Astrocyte (in vitro differentiated cells and primary cell): ENCODE measurements at regions not wholly inside any gene's neighbourhood (a gene's known extent, or its start where the extent isn't known, plus 50 kb on each side); places are given as distances from the start of the nearest gene placed in this dataset.

Experiments used
- DNase-seq: peaks from one replicate; pipeline ENCODE4 v3.0.0-alpha.2; 2010; ENCODE audit warnings: low read depth
- FAIRE-seq: peaks from 2 replicates; lab custom pipeline; 2011; peaks lifted over from hg19 to GRCh38; lab: Jason Lieb, UNC
- H2AFZ ChIP-seq: 2 replicates; pipeline ENCODE4 v1.6.0; 2012; ENCODE audit warnings: low read depth, low read length, inconsistent platforms
- H3K27ac ChIP-seq: 2 replicates; pipeline ENCODE4 v1.5.1; 2011; ENCODE audit warnings: low read depth, low read length, inconsistent platforms
- H3K27me3 ChIP-seq: 2 replicates; pipeline ENCODE4 v1.6.0; 2011; ENCODE audit warnings: low read length, inconsistent platforms; ENCODE audit not compliant: insufficient read depth
- H3K36me3 ChIP-seq: 2 replicates; pipeline ENCODE4 v1.5.1; 2011; ENCODE audit warnings: low read length, inconsistent platforms; ENCODE audit not compliant: insufficient read depth
- H3K4me1 ChIP-seq: 2 replicates; pipeline ENCODE4 v1.5.1; 2011; ENCODE audit warnings: low read length, inconsistent platforms; ENCODE audit not compliant: insufficient read depth
- H3K4me2 ChIP-seq: 2 replicates; pipeline ENCODE4 v1.6.0; 2012; ENCODE audit warnings: low read length, inconsistent platforms
- H3K4me3 ChIP-seq: 2 replicates; pipeline ENCODE4 v1.5.1; 2011; ENCODE audit warnings: low read depth, mild to moderate bottlenecking, low read length, inconsistent platforms; ENCODE audit not compliant: insufficient read depth
- H3K79me2 ChIP-seq: 2 replicates; pipeline ENCODE4 v1.6.0; 2012; ENCODE audit warnings: mild to moderate bottlenecking, low read length, inconsistent platforms; ENCODE audit not compliant: insufficient read depth
- H3K9ac ChIP-seq: 2 replicates; pipeline ENCODE4 v1.6.0; 2012; ENCODE audit warnings: mild to moderate bottlenecking, low read length, inconsistent platforms
- H3K9me3 ChIP-seq: 2 replicates; pipeline ENCODE4 v1.5.1; 2012; ENCODE audit warnings: low read depth, mild to moderate bottlenecking, low read length, inconsistent platforms; ENCODE audit not compliant: insufficient read depth
- H4K20me1 ChIP-seq: 2 replicates; pipeline ENCODE4 v1.6.0; 2012; ENCODE audit warnings: low read length, inconsistent platforms; ENCODE audit not compliant: insufficient read depth
- H3K27ac Mint-ChIP-seq: one replicate; pipeline ENCODE4 v1.8.0; 2021; ENCODE audit warnings: mild to moderate bottlenecking, mixed read lengths; ENCODE audit not compliant: unreplicated experiment
- H3K27me3 Mint-ChIP-seq: one replicate; pipeline ENCODE4 v1.8.0; 2021; ENCODE audit warnings: low read depth, mixed read lengths; ENCODE audit not compliant: unreplicated experiment
- H3K36me3 Mint-ChIP-seq: one replicate; pipeline ENCODE4 v1.8.0; 2021; ENCODE audit warnings: low read depth, mixed read lengths; ENCODE audit not compliant: unreplicated experiment
- H3K4me1 Mint-ChIP-seq: one replicate; pipeline ENCODE4 v1.8.0; 2021; ENCODE audit warnings: low read depth, mixed read lengths; ENCODE audit not compliant: unreplicated experiment
- H3K4me3 Mint-ChIP-seq: one replicate; pipeline ENCODE4 v1.8.0; 2021; ENCODE audit warnings: mild to moderate bottlenecking, moderate library complexity, mixed read lengths; ENCODE audit not compliant: unreplicated experiment
- H3K9me3 Mint-ChIP-seq: one replicate; pipeline ENCODE4 v1.8.0; 2021; ENCODE audit warnings: mild to moderate bottlenecking, mixed read lengths; ENCODE audit not compliant: unreplicated experiment
- CTCF ChIP-seq: IDR thresholded peaks from 2 replicates; pipeline ENCODE4 v1.5.1; 2011; ENCODE audit warnings: low read depth, mild to moderate bottlenecking, inconsistent platforms, low read length, moderate library complexity; ENCODE audit not compliant: insufficient read depth
- EZH2 ChIP-seq: IDR thresholded peaks from 2 replicates; pipeline ENCODE4 v1.6.1; 2012; ENCODE audit warnings: mild to moderate bottlenecking, low read length, inconsistent platforms; ENCODE audit not compliant: insufficient read depth

GRCh38 chr2:142750858-142751257 is 126.6 kb upstream of the KYNU start:
- Mint-ChIP-seq H3K27me3 (no peaks in the 10 kb centered on the region), H3K4me1 (no peaks in the 10 kb centered on the region), H3K36me3 (no peaks in the 10 kb centered on the region), H3K4me3 (no peak overlapping the region), H3K27ac (no peak overlapping the region), H3K9me3 (no peaks in the 10 kb centered on the region)
- DNase-seq (no peak), FAIRE-seq (no peak)
- H4K20me1 ChIP-seq = no peaks in the 10 kb centered on the region
- no peaks in the 10 kb centered on the region for H3K27me3 ChIP-seq
- no peak overlapping the region for H3K9ac ChIP-seq
- no peak overlapping the region for H3K4me3 ChIP-seq
- H2AFZ ChIP-seq = no peak overlapping the region
- TF ChIP-seq CTCF = no peak
- H3K9me3 ChIP-seq = no peaks in the 10 kb centered on the region
- H3K4me2 ChIP-seq = no peak overlapping the region
- H3K36me3 ChIP-seq = no peaks in the 10 kb centered on the region
- H3K79me2 ChIP-seq = no peaks in the 10 kb centered on the region
- H3K4me1 ChIP-seq = no peaks in the 10 kb centered on the region
- no peak overlapping the region for H3K27ac ChIP-seq

DNA sequence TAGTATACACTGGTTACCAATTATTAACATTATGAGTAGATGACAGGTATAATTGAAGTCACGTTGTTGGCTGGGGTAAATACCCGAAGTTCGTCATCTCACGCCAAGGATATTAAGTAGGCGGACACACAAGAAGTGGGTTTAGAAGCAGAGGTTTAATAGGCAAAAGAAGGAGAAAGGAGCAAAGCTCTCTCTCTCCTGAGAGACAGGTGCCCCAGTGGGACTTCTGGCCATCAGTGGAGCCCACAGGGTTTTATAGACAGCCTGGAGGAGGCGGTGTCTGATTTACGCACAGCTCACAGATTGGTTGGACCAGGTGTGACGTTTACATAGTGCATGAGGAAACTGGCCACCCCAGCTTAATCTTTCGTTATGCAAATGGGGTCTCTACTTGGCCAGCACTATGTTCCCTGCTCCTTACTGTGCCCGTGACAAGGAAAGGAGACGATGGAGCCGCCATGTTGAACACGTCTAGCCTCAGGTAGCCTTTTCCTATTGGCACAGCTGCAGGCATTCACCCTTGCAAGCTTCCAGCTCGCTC is 128.8 kb upstream of the KYNU start:
- no peak overlapping the region for H3K4me2 ChIP-seq
- no peak overlapping the region for H3K4me3 ChIP-seq
- no peak overlapping the region for H2AFZ ChIP-seq
- no peaks in the 10 kb centered on the region for H3K27me3 Mint-ChIP-seq
- no peaks in the 10 kb centered on the region for H3K9me3 ChIP-seq
- no peaks in the 10 kb centered on the region for H3K9me3 Mint-ChIP-seq
- no peak overlapping the region for H3K9ac ChIP-seq
- no peak overlapping the region for H3K27ac ChIP-seq
- no peaks in the 10 kb centered on the region for H4K20me1 ChIP-seq
- H3K36me3 Mint-ChIP-seq = no peaks in the 10 kb centered on the region
- no peaks in the 10 kb centered on the region for H3K4me1 Mint-ChIP-seq
- no peaks in the 10 kb centered on the region for H3K27me3 ChIP-seq
- no peaks in the 10 kb centered on the region for H3K36me3 ChIP-seq
- FAIRE-seq (no peak), DNase-seq (no peak)
- no peak overlapping the region for H3K4me3 Mint-ChIP-seq
- H3K27ac Mint-ChIP-seq = no peak overlapping the region
- no peaks in the 10 kb centered on the region for H3K4me1 ChIP-seq
- TF ChIP-seq EZH2 (no peak), CTCF (no peak)
- H3K79me2 ChIP-seq = no peaks in the 10 kb centered on the region

- Histone ChIP-seq H3K9me3 (no peaks in the 10 kb centered on the region), H3K9ac (no peak overlapping the region), H3K36me3 (no peaks in the 10 kb centered on the region), H3K4me3 (no peak overlapping the region), H3K27me3 (no peaks in the 10 kb centered on the region), H2AFZ (no peak overlapping the region), H3K4me2 (no peak overlapping the region), H3K4me1 (peaks cover 10% of the 10 kb centered on the region), H3K79me2 (no peaks in the 10 kb centered on the region), H3K27ac (no peak overlapping the region), H4K20me1 (no peaks in the 10 kb centered on the region)
- FAIRE-seq (no peak), DNase-seq (no peak)
- H3K4me1 Mint-ChIP-seq = peaks cover 10% of the 10 kb centered on the region
- no peak overlapping the region for H3K4me3 Mint-ChIP-seq
- TF ChIP-seq CTCF = no peak
- no peak for TF ChIP-seq EZH2
- H3K27ac Mint-ChIP-seq = no peak overlapping the region
- H3K36me3 Mint-ChIP-seq = no peaks in the 10 kb centered on the region
- no peaks in the 10 kb centered on the region for H3K9me3 Mint-ChIP-seq
- H3K27me3 Mint-ChIP-seq = no peaks in the 10 kb centered on the region
Observed at GRCh38 chr2:142745691-142746090, 131.8 kb upstream of the KYNU start.
